HEK293T (cell line): ENCODE measurements at regions not wholly inside any gene's neighbourhood (a gene's known extent, or its start where the extent isn't known, plus 50 kb on each side); places are given as distances from the start of the nearest gene placed in this dataset.

Experiments used
- ARNT ChIP-seq: fragments of 450-650 bp; IDR thresholded peaks from 2 replicates; pipeline ENCODE4 v1.6.1; 2017; ENCODE audit warnings: mild to moderate bottlenecking
- BHLHE40 ChIP-seq: fragments of 450-650 bp; IDR thresholded peaks from 2 replicates; pipeline ENCODE4 v1.6.1; 2016; ENCODE audit warnings: mild to moderate bottlenecking, moderate library complexity, borderline replicate concordance
- CTBP1 ChIP-seq: fragments of 450-650 bp; IDR thresholded peaks from 2 replicates; pipeline ENCODE4 v1.6.1; 2016; ENCODE audit warnings: borderline replicate concordance
- FOXA1 ChIP-seq: fragments of 450-650 bp; IDR thresholded peaks from 2 replicates; pipeline ENCODE4 v1.6.1; 2016; ENCODE audit warnings: mild to moderate bottlenecking
- FOXK2 ChIP-seq: fragments of 450-650 bp; IDR thresholded peaks from 2 replicates; pipeline ENCODE4 v1.6.1; 2016; ENCODE audit warnings: mild to moderate bottlenecking
- FOXM1 ChIP-seq: fragments of 450-650 bp; IDR thresholded peaks from 2 replicates; pipeline ENCODE4 v1.6.1; 2017; ENCODE audit warnings: mild to moderate bottlenecking, borderline replicate concordance
- HDGF ChIP-seq: fragments of 450-650 bp; IDR thresholded peaks from 2 replicates; pipeline ENCODE4 v1.6.1; 2017; ENCODE audit warnings: antibody characterized with exemption, borderline replicate concordance
- L3MBTL2 ChIP-seq: fragments of 450-650 bp; conservative IDR thresholded peaks from 2 replicates; pipeline ENCODE4 v1.6.1; 2016; ENCODE audit warnings: mild to moderate bottlenecking
- NFRKB ChIP-seq: fragments of 450-650 bp; IDR thresholded peaks from 2 replicates; pipeline ENCODE4 v1.6.1; 2016; ENCODE audit warnings: mild to moderate bottlenecking, moderate library complexity
- PKNOX1 ChIP-seq: fragments of 450-650 bp; IDR thresholded peaks from 2 replicates; pipeline ENCODE4 v1.6.1; 2016
- SP1 ChIP-seq: fragments of 450-650 bp; IDR thresholded peaks from 2 replicates; pipeline ENCODE4 v1.6.1; 2017
- SUZ12 ChIP-seq: fragments of 450-650 bp; IDR thresholded peaks from 2 replicates; pipeline ENCODE4 v1.6.1; 2016; ENCODE audit warnings: mild to moderate bottlenecking
- TARDBP ChIP-seq: fragments of 450-650 bp; IDR thresholded peaks from 2 replicates; pipeline ENCODE4 v1.6.1; 2016
- ZNF384 ChIP-seq: fragments of 450-650 bp; IDR thresholded peaks from 2 replicates; pipeline ENCODE4 v1.6.1; 2016

- TF ChIP-seq TARDBP (no peak), ARNT (no peak), FOXM1 (no peak), SUZ12 (no peak), SP1 (no peak), CTBP1 (no peak), NFRKB (no peak), BHLHE40 (no peak), ZNF384 (no peak), FOXK2 (no peak), L3MBTL2 (no peak), FOXA1 (no peak), HDGF (no peak), PKNOX1 (no peak)
These were observed 771.1 kb downstream of the BRINP3 start for GRCh38 chr1:189706594-189706993.
